Kasumi-1 (cell line): ENCODE measurements at regions not wholly inside any gene's neighbourhood (a gene's known extent, or its start where the extent isn't known, plus 50 kb on each side); places are given as distances from the start of the nearest gene placed in this dataset.
"Not testable (repeated sequence)": the region's sequence is repeated elsewhere in the genome, so short reads cannot be mapped to it uniquely, and the experiment has no call there.

ENCODE experiments used
- DNase-seq, 2 experiments: peaks; one replicate each; lab custom pipeline; 2025; lab: John Stamatoyannopoulos, UW

GRCh38 chr14:34175574-34175973 lies 224.7 kb upstream of the EGLN3 start:
- no peak for DNase-seq

GRCh38 chr14:34174973-34175372 lies 224.1 kb upstream of the EGLN3 start:
- DNase-seq: no peak

- DNase-seq: no peak
Measured at GRCh38 chr14:34173916-34174315, 223.0 kb upstream of the EGLN3 start.

- DNase-seq: no peak
Measured at GRCh38 chr14:34172550-34173368, 221.9 kb upstream of the EGLN3 start.

GRCh38 chr14:34172173-34172451 lies 221.2 kb upstream of the EGLN3 start:
- no peak for DNase-seq

- DNase-seq: no peak
Measured at GRCh38 chr14:34171431-34172172, 220.7 kb upstream of the EGLN3 start.

GRCh38 chr14:34170882-34171281 lies 220.0 kb upstream of the EGLN3 start:
- no peak for DNase-seq

GRCh38 chr14:34169561-34169960 lies 218.7 kb upstream of the EGLN3 start:
- no peak for DNase-seq

GRCh38 chr14:34168656-34169055 lies 217.8 kb upstream of the EGLN3 start:
- no peak for DNase-seq

GRCh38 chr14:34165847-34166350 lies 215.0 kb upstream of the EGLN3 start:
- no peak for DNase-seq

GRCh38 chr14:34164162-34164864 lies 213.4 kb upstream of the EGLN3 start:
- DNase-seq: no peak

GRCh38 chr14:34161351-34162082 lies 210.6 kb upstream of the EGLN3 start:
- no peak for DNase-seq

- no peak for DNase-seq
Measured at GRCh38 chr14:34160619-34161018, 209.7 kb upstream of the EGLN3 start.

GRCh38 chr14:34157651-34158050 lies 206.8 kb upstream of the EGLN3 start:
- no peak for DNase-seq

GRCh38 chr14:34147461-34147860 lies 196.6 kb upstream of the EGLN3 start:
- DNase-seq: no peak

GRCh38 chr14:34140127-34140526 lies 189.3 kb upstream of the EGLN3 start:
- not testable (repeated sequence) for DNase-seq

GRCh38 chr14:34139160-34140121 lies 188.6 kb upstream of the EGLN3 start:
- DNase-seq: not testable (repeated sequence)

GRCh38 chr14:34138175-34138574 lies 187.3 kb upstream of the EGLN3 start:
- DNase-seq: no peak

GRCh38 chr14:34137001-34137745 lies 186.3 kb upstream of the EGLN3 start:
- DNase-seq: no peak

GRCh38 chr14:34135492-34135891 lies 184.6 kb upstream of the EGLN3 start:
- DNase-seq: no peak
